ENCODE measurements at regions not wholly inside any gene's neighbourhood (a gene's known extent, or its start where the extent isn't known, plus 50 kb on each side); places are given as distances from the start of the nearest gene placed in this dataset.
"Not testable (repeated sequence)": the region's sequence is repeated elsewhere in the genome, so short reads cannot be mapped to it uniquely, and the experiment has no call there.

- Histone ChIP-seq H3K9me3 (ENCODE audit: insufficient read depth, low read depth, low read length) (no peaks in the 10 kb centered on the region), H3K9me2 (replicated peaks; ENCODE audit: low read depth, low read length) (no peaks in the 10 kb centered on the region), H3K4me2 (ENCODE audit: low read depth, low read length, poor library complexity, severe bottlenecking) (no peak overlapping the region), H2AFZ (ENCODE audit: low read length) (no peak overlapping the region), H3F3A (ENCODE audit: low read depth) (no peaks in the 10 kb centered on the region), H3K36me3 (ENCODE audit: insufficient read depth, low read length) (no peaks in the 10 kb centered on the region), H3K4me1 (ENCODE audit: insufficient read depth, low read length, poor library complexity, severe bottlenecking) (peaks cover 3% of the 10 kb centered on the region), H3K27me3 (ENCODE audit: insufficient read depth, low read length, poor library complexity, severe bottlenecking) (no peaks in the 10 kb centered on the region), H4K20me1 (ENCODE audit: insufficient read depth, low read length, poor library complexity, severe bottlenecking) (no peaks in the 10 kb centered on the region), H3K4me3 (ENCODE audit: low read length, poor library complexity, severe bottlenecking) (no peak overlapping the region), H3K79me2 (ENCODE audit: insufficient read depth, low read length) (no peaks in the 10 kb centered on the region), H3K9ac (ENCODE audit: low read depth, low read length, poor library complexity, severe bottlenecking) (no peak overlapping the region)
- TF ChIP-seq CTCF (conservative IDR thresholded peaks at IDR 0.05; ENCODE audit: low read length) (no peak), EZH2phosphoT487 (IDR thresholded peaks at IDR 0.05; ENCODE audit: borderline replicate concordance) (no peak)
Observed at GRCh38 chr6:84309336-84309735, 81.9 kb upstream of the CEP162 start.

GRCh38 chr6:84304881-84305280 is 77.4 kb upstream of the CEP162 start:
- no peaks in the 10 kb centered on the region for H3K9me3 ChIP-seq (ENCODE audit: insufficient read depth, low read depth, low read length)
- H3K4me2 ChIP-seq (ENCODE audit: low read depth, low read length, poor library complexity, severe bottlenecking) = no peak overlapping the region
- H4K20me1 ChIP-seq (ENCODE audit: insufficient read depth, low read length, poor library complexity, severe bottlenecking) = no peaks in the 10 kb centered on the region
- H3K36me3 ChIP-seq (ENCODE audit: insufficient read depth, low read length) = no peaks in the 10 kb centered on the region
- no peak overlapping the region for H2AFZ ChIP-seq (ENCODE audit: low read length)
- no peak overlapping the region for H3K9ac ChIP-seq (ENCODE audit: low read depth, low read length, poor library complexity, severe bottlenecking)
- no peaks in the 10 kb centered on the region for H3K9me2 ChIP-seq (replicated peaks; ENCODE audit: low read depth, low read length)
- no peaks in the 10 kb centered on the region for H3K27me3 ChIP-seq (ENCODE audit: insufficient read depth, low read length, poor library complexity, severe bottlenecking)
- H3F3A ChIP-seq (ENCODE audit: low read depth) = no peaks in the 10 kb centered on the region
- H3K4me1 ChIP-seq (ENCODE audit: insufficient read depth, low read length, poor library complexity, severe bottlenecking) = no peaks in the 10 kb centered on the region
- H3K79me2 ChIP-seq (ENCODE audit: insufficient read depth, low read length) = no peaks in the 10 kb centered on the region
- H3K4me3 ChIP-seq (ENCODE audit: low read length, poor library complexity, severe bottlenecking) = no peak overlapping the region
- TF ChIP-seq EZH2phosphoT487 (IDR thresholded peaks at IDR 0.05; ENCODE audit: borderline replicate concordance) (no peak), CTCF (conservative IDR thresholded peaks at IDR 0.05; ENCODE audit: low read length) (no peak)

- H3K27me3 ChIP-seq (ENCODE audit: insufficient read depth, low read length, poor library complexity, severe bottlenecking); H3F3A ChIP-seq (ENCODE audit: low read depth); H3K4me1 ChIP-seq (ENCODE audit: insufficient read depth, low read length, poor library complexity, severe bottlenecking); H3K79me2 ChIP-seq (ENCODE audit: insufficient read depth, low read length); H3K9me2 ChIP-seq (replicated peaks; ENCODE audit: low read depth, low read length); H3K4me2 ChIP-seq (ENCODE audit: low read depth, low read length, poor library complexity, severe bottlenecking); H3K9me3 ChIP-seq (ENCODE audit: insufficient read depth, low read depth, low read length); H3K4me3 ChIP-seq (ENCODE audit: low read length, poor library complexity, severe bottlenecking); H4K20me1 ChIP-seq (ENCODE audit: insufficient read depth, low read length, poor library complexity, severe bottlenecking); H3K9ac ChIP-seq (ENCODE audit: low read depth, low read length, poor library complexity, severe bottlenecking); H2AFZ ChIP-seq (ENCODE audit: low read length); H3K36me3 ChIP-seq (ENCODE audit: insufficient read depth, low read length): not testable (repeated sequence)
Observed at GRCh38 chr6:84291033-84291432, 63.6 kb upstream of the CEP162 start.

- peak; percentile 68 for TF ChIP-seq CTCF (conservative IDR thresholded peaks at IDR 0.05; ENCODE audit: low read length)
- no peak for TF ChIP-seq EZH2phosphoT487 (IDR thresholded peaks at IDR 0.05; ENCODE audit: borderline replicate concordance)
- H3K4me3 ChIP-seq (ENCODE audit: low read length, poor library complexity, severe bottlenecking) = no peak overlapping the region
- no peaks in the 10 kb centered on the region for H3K9me3 ChIP-seq (ENCODE audit: insufficient read depth, low read depth, low read length)
- H3K4me1 ChIP-seq (ENCODE audit: insufficient read depth, low read length, poor library complexity, severe bottlenecking) = no peaks in the 10 kb centered on the region
- H3F3A ChIP-seq (ENCODE audit: low read depth) = no peaks in the 10 kb centered on the region
- no peaks in the 10 kb centered on the region for H4K20me1 ChIP-seq (ENCODE audit: insufficient read depth, low read length, poor library complexity, severe bottlenecking)
- H3K27me3 ChIP-seq (ENCODE audit: insufficient read depth, low read length, poor library complexity, severe bottlenecking) = no peaks in the 10 kb centered on the region
- H3K36me3 ChIP-seq (ENCODE audit: insufficient read depth, low read length) = no peaks in the 10 kb centered on the region
- H3K4me2 ChIP-seq (ENCODE audit: low read depth, low read length, poor library complexity, severe bottlenecking) = no peak overlapping the region
- H3K9me2 ChIP-seq (replicated peaks; ENCODE audit: low read depth, low read length) = no peaks in the 10 kb centered on the region
- no peak overlapping the region for H2AFZ ChIP-seq (ENCODE audit: low read length)
- H3K9ac ChIP-seq (ENCODE audit: low read depth, low read length, poor library complexity, severe bottlenecking) = no peak overlapping the region
- no peaks in the 10 kb centered on the region for H3K79me2 ChIP-seq (ENCODE audit: insufficient read depth, low read length)
Observed at GRCh38 chr6:84284428-84285049, 57.1 kb upstream of the CEP162 start.
